Liver (tissue), 8 donors: ENCODE measurements at regions not wholly inside any gene's neighbourhood (a gene's known extent, or its start where the extent isn't known, plus 50 kb on each side); places are given as distances from the start of the nearest gene placed in this dataset.

Experiments
- DNase-seq: peaks from one replicate; pipeline ENCODE4 v3.0.0-alpha.2; 2017; ENCODE audit warnings: low spot score
- H3K27ac ChIP-seq, 2 donors: one replicate each; pipeline ENCODE4 v1.7.0; 2013; ENCODE audit warnings: inconsistent platforms in 2 of 2, low read length in 2 of 2, control low read depth in 1 of 2, low read depth in 1 of 2, mild to moderate bottlenecking in 1 of 2
- H3K27me3 ChIP-seq, 4 donors: one replicate each; pipeline versions ENCODE4 v1.6.1 to v1.7.0; 2013; ENCODE audit warnings: low read length in 3 of 4, inconsistent platforms in 1 of 4, mild to moderate bottlenecking in 1 of 4, moderate library complexity in 1 of 4; ENCODE audit not compliant: control insufficient read depth in 4 of 4, insufficient read depth in 4 of 4
- H3K36me3 ChIP-seq, 4 donors: one replicate each; pipeline versions ENCODE4 v1.6.1 to v1.7.0; 2013; ENCODE audit warnings: low read length in 3 of 4, mild to moderate bottlenecking in 3 of 4, low read depth in 1 of 4, moderate library complexity in 1 of 4; ENCODE audit not compliant: control insufficient read depth in 4 of 4, insufficient read depth in 3 of 4
- H3K4me1 ChIP-seq, 4 donors: one replicate each; pipeline versions ENCODE4 v1.6.1 to v1.7.0; 2013; ENCODE audit warnings: low read length in 3 of 4, mild to moderate bottlenecking in 3 of 4, moderate library complexity in 1 of 4; ENCODE audit not compliant: control insufficient read depth in 4 of 4, insufficient read depth in 4 of 4
- H3K4me3 ChIP-seq, 3 donors: one replicate each; pipeline versions ENCODE4 v1.6.1 to v1.7.0; 2013; ENCODE audit warnings: low read length in 3 of 3, control low read depth in 1 of 3, low read depth in 1 of 3, mild to moderate bottlenecking in 1 of 3
- H3K9ac ChIP-seq, 2 donors: one replicate each; pipeline ENCODE4 v1.7.0; 2013; ENCODE audit warnings: low read length in 2 of 2, mild to moderate bottlenecking in 2 of 2, moderate library complexity in 2 of 2, control low read depth in 1 of 2, low read depth in 1 of 2
- H3K9me3 ChIP-seq, 4 donors: one replicate each; pipeline versions ENCODE4 v1.6.1 to v1.7.0; 2013; ENCODE audit warnings: low read length in 3 of 4; ENCODE audit not compliant: control insufficient read depth in 4 of 4
- EGR1 ChIP-seq, 2 donors: IDR thresholded peaks; 2 replicates each; pipeline ENCODE4 v1.6.1; 2016 to 2018; ENCODE audit warnings: antibody characterized with exemption in 2 of 2, low read depth in 2 of 2
- FOXA1 ChIP-seq: IDR thresholded peaks from 2 replicates; pipeline ENCODE4 v1.6.1; 2016; ENCODE audit warnings: antibody characterized with exemption
- FOXA2 ChIP-seq: IDR thresholded peaks from 2 replicates; pipeline ENCODE4 v1.6.1; 2016; ENCODE audit warnings: antibody characterized with exemption
- GABPA ChIP-seq, 2 donors: IDR thresholded peaks in 1 of 2; conservative IDR thresholded peaks in 1 of 2; 2 replicates each; pipeline ENCODE4 v1.6.1; 2016; ENCODE audit warnings: antibody characterized with exemption in 2 of 2, mild to moderate bottlenecking in 1 of 2, moderate library complexity in 1 of 2
- HNF4A ChIP-seq, 2 donors: conservative IDR thresholded peaks; 2 replicates each; pipeline ENCODE4 v1.6.1; 2016; ENCODE audit warnings: antibody characterized with exemption in 2 of 2, mild to moderate bottlenecking in 2 of 2
- HNF4G ChIP-seq: IDR thresholded peaks from 2 replicates; pipeline ENCODE4 v1.6.1; 2016; ENCODE audit warnings: antibody characterized with exemption
- JUND ChIP-seq, 2 donors: IDR thresholded peaks; 2 replicates each; pipeline ENCODE4 v1.6.1; 2016; ENCODE audit warnings: antibody characterized with exemption in 2 of 2
- NR2F2 ChIP-seq: IDR thresholded peaks from 2 replicates; pipeline ENCODE4 v1.6.1; 2016; ENCODE audit warnings: antibody characterized with exemption
- RAD21 ChIP-seq, 2 donors: IDR thresholded peaks; 2 replicates each; pipeline ENCODE4 v1.6.1; 2016; ENCODE audit warnings: antibody characterized with exemption in 2 of 2, mild to moderate bottlenecking in 2 of 2
- RXRA ChIP-seq, 2 donors: IDR thresholded peaks; 2 replicates each; pipeline ENCODE4 v1.6.1; 2017 to 2018; ENCODE audit warnings: antibody characterized with exemption in 2 of 2, mild to moderate bottlenecking in 1 of 2
- SP1 ChIP-seq: IDR thresholded peaks from 2 replicates; pipeline ENCODE4 v1.6.1; 2018; ENCODE audit warnings: antibody characterized with exemption, mild to moderate bottlenecking
- TAF1 ChIP-seq: conservative IDR thresholded peaks from 2 replicates; pipeline ENCODE4 v1.6.1; 2016; ENCODE audit warnings: antibody characterized with exemption, mild to moderate bottlenecking
- YY1 ChIP-seq: IDR thresholded peaks from 2 replicates; pipeline ENCODE4 v1.6.1; 2016; ENCODE audit warnings: antibody characterized with exemption, mild to moderate bottlenecking
- WGBS: extraction: QIAGEN DNeasy Blood & Tissue Kit; methylation state at CpG from one replicate; pipeline ENCODE4 v1.1.7; 2013; 5-methylcytosine and 5-hydroxymethylcytosine counted together
- TF ChIP-seq, protein P1 (sequence below): fragments of 150-350 bp; IDR thresholded peaks from 2 replicates; pipeline ENCODE4 v1.5.1; 2017; ENCODE audit warnings: improper control_type of control experiment, low read depth, low read length; ENCODE audit not compliant: missing input control
- TF ChIP-seq, protein P2 (sequence below): IDR thresholded peaks from 2 replicates; pipeline ENCODE4 v1.6.1; 2016; ENCODE audit warnings: antibody characterized with exemption
- TF ChIP-seq, protein P3 (sequence below): IDR thresholded peaks from 2 replicates; pipeline ENCODE4 v1.6.1; 2016; ENCODE audit warnings: antibody characterized with exemption, mild to moderate bottlenecking
- TF ChIP-seq, protein P4 (sequence below): IDR thresholded peaks from 2 replicates; pipeline ENCODE4 v1.6.1; 2016; ENCODE audit warnings: antibody characterized with exemption
- TF ChIP-seq, protein P5 (sequence below): IDR thresholded peaks from 2 replicates; pipeline ENCODE4 v1.6.1; 2016; ENCODE audit warnings: antibody characterized with exemption
- donor health status: healthy.
- donor health status: healthy.
- donor health status: healthy.
- donor health status: healthy.
- donor health status: healthy.

DNA sequence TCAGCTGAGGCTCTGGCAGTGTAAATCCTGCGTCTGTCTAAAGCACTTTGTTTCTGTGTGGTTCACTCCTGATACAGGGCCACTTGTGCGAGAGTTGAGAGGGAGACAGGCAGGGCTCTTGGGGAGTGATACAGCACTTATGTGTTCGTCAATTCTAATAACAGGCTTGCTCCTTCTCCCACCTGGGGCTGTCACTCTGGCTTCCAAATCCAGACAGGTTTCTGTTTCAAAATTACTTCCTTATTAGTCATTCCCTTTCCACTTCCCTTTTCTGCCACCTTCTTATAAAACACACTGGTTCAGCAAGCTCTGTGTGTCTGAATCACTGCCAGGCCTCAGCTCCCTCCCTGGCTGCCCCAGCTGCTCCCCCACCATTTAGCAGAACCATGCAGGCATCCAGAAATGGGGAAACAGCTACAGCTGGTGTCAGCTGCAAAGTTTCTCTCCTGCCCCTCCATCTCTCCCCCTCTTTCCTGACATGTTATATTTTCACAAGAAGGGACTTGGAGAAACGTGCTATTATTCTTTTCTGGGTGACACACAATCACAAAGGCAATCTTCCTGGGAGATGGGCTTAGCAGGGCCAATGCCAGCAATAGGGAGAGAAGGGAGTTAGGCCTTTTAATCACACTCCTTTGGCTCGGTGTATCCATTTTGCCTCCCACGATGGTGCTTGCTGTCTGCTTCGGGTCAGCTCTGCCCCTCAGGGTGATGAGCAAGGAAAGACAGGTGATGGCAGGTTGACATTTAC is 58.4 kb upstream of the ZNRF2 start:
- H3K27ac ChIP-seq, result no peak overlapping the region
- H3K9ac ChIP-seq, result no peak overlapping the region
- DNase-seq, result peak; percentile 21

DNA sequence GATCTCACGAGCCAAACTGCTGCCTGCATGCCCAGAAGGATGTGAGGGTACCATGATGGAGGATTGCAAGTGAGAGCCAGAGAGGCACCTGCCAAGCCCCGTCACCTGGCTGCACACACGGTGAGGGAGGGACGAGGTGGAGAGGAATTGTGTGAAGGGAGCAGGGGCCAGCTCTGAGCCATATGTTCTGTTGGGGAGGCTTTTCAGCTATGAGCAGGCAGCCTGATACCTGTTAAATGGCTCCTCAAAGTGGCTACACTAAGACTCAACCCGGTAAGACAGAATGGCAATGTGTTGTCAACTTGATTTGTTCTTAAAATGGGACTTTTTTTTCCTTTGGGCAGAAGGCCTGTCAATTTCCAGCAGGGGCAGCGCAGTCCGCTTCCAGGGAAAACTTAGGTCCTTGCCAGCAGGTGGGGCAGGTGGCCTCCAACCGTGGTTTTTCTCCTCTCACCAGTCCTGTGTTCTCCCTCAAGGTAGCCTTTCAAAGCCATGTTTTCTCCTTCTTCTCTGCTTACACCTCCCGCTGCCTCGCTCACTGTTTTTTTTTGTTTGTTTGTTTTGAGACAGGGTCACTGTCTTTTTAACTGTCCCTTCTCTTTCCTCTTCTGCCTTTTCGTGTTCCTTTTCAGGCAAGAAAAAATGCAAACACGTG is 57.7 kb upstream of the ZNRF2 start:
- 43% methylated on average over 12 of the region's 12 CpGs for WGBS
- no peak overlapping the region for H3K9ac ChIP-seq
- no peak overlapping the region for H3K27ac ChIP-seq
- H3K9me3 ChIP-seq, result peaks cover 0 to 2% (median 0%) of the 10 kb centered on the region in 4 donors
- peak; percentile 46 for DNase-seq
- H3K4me1 ChIP-seq, result peaks cover 0 to 10% (median 5%) of the 10 kb centered on the region in 4 donors
- no peaks in the 10 kb centered on the region for H3K27me3 ChIP-seq
- no peaks in the 10 kb centered on the region for H3K36me3 ChIP-seq
- H3K4me3 ChIP-seq, result no peak overlapping the region
- TF ChIP-seq SP1 (peak; percentile 7), YY1 (peak; percentile 15), HNF4G (no peak), EGR1 (IDR thresholded peaks at IDR 0.05; ENCODE audit: low read depth in 2 of 2) (no peak), NR2F2 (no peak), HNF4A (conservative IDR thresholded peaks at IDR 0.05) (no peak), JUND (IDR thresholded peaks at IDR 0.05) (no peak), RXRA (IDR thresholded peaks at IDR 0.05) (no peak), RAD21 (IDR thresholded peaks at IDR 0.05) (peak; percentile 89 to 94), TAF1 (no peak), GABPA (IDR thresholded peaks at IDR 0.05 in 1 of 2, conservative IDR thresholded peaks at IDR 0.05 in 1 of 2) (no peak), FOXA2 (no peak), FOXA1 (no peak)
- TF ChIP-seq, protein P1, sequence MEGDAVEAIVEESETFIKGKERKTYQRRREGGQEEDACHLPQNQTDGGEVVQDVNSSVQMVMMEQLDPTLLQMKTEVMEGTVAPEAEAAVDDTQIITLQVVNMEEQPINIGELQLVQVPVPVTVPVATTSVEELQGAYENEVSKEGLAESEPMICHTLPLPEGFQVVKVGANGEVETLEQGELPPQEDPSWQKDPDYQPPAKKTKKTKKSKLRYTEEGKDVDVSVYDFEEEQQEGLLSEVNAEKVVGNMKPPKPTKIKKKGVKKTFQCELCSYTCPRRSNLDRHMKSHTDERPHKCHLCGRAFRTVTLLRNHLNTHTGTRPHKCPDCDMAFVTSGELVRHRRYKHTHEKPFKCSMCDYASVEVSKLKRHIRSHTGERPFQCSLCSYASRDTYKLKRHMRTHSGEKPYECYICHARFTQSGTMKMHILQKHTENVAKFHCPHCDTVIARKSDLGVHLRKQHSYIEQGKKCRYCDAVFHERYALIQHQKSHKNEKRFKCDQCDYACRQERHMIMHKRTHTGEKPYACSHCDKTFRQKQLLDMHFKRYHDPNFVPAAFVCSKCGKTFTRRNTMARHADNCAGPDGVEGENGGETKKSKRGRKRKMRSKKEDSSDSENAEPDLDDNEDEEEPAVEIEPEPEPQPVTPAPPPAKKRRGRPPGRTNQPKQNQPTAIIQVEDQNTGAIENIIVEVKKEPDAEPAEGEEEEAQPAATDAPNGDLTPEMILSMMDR, result peak; percentile 79
- TF ChIP-seq, protein P2, sequence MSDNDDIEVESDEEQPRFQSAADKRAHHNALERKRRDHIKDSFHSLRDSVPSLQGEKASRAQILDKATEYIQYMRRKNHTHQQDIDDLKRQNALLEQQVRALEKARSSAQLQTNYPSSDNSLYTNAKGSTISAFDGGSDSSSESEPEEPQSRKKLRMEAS, result no peak
- TF ChIP-seq, protein P3, sequence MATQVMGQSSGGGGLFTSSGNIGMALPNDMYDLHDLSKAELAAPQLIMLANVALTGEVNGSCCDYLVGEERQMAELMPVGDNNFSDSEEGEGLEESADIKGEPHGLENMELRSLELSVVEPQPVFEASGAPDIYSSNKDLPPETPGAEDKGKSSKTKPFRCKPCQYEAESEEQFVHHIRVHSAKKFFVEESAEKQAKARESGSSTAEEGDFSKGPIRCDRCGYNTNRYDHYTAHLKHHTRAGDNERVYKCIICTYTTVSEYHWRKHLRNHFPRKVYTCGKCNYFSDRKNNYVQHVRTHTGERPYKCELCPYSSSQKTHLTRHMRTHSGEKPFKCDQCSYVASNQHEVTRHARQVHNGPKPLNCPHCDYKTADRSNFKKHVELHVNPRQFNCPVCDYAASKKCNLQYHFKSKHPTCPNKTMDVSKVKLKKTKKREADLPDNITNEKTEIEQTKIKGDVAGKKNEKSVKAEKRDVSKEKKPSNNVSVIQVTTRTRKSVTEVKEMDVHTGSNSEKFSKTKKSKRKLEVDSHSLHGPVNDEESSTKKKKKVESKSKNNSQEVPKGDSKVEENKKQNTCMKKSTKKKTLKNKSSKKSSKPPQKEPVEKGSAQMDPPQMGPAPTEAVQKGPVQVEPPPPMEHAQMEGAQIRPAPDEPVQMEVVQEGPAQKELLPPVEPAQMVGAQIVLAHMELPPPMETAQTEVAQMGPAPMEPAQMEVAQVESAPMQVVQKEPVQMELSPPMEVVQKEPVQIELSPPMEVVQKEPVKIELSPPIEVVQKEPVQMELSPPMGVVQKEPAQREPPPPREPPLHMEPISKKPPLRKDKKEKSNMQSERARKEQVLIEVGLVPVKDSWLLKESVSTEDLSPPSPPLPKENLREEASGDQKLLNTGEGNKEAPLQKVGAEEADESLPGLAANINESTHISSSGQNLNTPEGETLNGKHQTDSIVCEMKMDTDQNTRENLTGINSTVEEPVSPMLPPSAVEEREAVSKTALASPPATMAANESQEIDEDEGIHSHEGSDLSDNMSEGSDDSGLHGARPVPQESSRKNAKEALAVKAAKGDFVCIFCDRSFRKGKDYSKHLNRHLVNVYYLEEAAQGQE, result no peak
- TF ChIP-seq, protein P4, sequence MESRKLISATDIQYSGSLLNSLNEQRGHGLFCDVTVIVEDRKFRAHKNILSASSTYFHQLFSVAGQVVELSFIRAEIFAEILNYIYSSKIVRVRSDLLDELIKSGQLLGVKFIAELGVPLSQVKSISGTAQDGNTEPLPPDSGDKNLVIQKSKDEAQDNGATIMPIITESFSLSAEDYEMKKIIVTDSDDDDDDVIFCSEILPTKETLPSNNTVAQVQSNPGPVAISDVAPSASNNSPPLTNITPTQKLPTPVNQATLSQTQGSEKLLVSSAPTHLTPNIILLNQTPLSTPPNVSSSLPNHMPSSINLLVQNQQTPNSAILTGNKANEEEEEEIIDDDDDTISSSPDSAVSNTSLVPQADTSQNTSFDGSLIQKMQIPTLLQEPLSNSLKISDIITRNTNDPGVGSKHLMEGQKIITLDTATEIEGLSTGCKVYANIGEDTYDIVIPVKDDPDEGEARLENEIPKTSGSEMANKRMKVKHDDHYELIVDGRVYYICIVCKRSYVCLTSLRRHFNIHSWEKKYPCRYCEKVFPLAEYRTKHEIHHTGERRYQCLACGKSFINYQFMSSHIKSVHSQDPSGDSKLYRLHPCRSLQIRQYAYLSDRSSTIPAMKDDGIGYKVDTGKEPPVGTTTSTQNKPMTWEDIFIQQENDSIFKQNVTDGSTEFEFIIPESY, result no peak

More for the DNA sequence above, 58.4 kb upstream of the ZNRF2 start:
- Histone ChIP-seq H3K36me3 (no peaks in the 10 kb centered on the region), H3K9me3 (peaks cover 0 to 2% (median 0%) of the 10 kb centered on the region in 4 donors), H3K27me3 (no peaks in the 10 kb centered on the region), H3K4me1 (peaks cover 0 to 10% (median 5%) of the 10 kb centered on the region in 4 donors), H3K4me3 (no peak overlapping the region)
- WGBS, result 72% methylated on average over 7 of the region's 7 CpGs
- TF ChIP-seq EGR1 (IDR thresholded peaks at IDR 0.05; ENCODE audit: low read depth in 2 of 2), result no peak
- TF ChIP-seq, protein P5, sequence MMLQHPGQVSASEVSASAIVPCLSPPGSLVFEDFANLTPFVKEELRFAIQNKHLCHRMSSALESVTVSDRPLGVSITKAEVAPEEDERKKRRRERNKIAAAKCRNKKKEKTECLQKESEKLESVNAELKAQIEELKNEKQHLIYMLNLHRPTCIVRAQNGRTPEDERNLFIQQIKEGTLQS, result no peak
- no peak for TF ChIP-seq RAD21 (IDR thresholded peaks at IDR 0.05)
- TF ChIP-seq FOXA2, result no peak
- no peak for TF ChIP-seq HNF4G
- TF ChIP-seq JUND (IDR thresholded peaks at IDR 0.05), result no peak
